HG02798 (cell line): ENCODE measurements at regions not wholly inside any gene's neighbourhood (a gene's known extent, or its start where the extent isn't known, plus 50 kb on each side); places are given as distances from the start of the nearest gene placed in this dataset.
"Not testable (repeated sequence)": the region's sequence is repeated elsewhere in the genome, so short reads cannot be mapped to it uniquely, and the experiment has no call there.

Source experiments
- ATAC-seq: cut with Tn5 transposase; IDR thresholded peaks from one replicate; pipeline ENCODE4 v1.9.1; 2021; ENCODE audit warnings: mild to moderate bottlenecking; ENCODE audit not compliant: unreplicated experiment, poor library complexity

DNA sequence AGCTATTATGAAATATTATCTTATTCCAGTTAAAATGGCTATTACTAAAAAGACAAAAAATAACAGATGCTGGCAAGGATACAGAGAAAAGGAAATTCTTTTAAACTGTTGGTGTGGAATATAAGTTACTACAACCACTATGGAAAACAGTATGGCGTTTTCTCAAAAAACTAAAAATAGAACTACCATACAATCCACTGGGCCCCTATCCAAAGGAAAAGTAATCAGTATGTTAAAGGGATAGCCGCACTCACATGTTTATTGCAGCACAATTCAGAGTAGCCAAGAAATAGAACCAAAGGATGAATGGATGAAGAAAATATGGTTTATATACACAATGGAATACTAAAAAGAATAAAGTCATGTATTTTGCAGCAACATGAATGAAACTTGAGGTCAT lies 303.8 kb upstream of the ECI2 start:
- no peak for ATAC-seq

DNA sequence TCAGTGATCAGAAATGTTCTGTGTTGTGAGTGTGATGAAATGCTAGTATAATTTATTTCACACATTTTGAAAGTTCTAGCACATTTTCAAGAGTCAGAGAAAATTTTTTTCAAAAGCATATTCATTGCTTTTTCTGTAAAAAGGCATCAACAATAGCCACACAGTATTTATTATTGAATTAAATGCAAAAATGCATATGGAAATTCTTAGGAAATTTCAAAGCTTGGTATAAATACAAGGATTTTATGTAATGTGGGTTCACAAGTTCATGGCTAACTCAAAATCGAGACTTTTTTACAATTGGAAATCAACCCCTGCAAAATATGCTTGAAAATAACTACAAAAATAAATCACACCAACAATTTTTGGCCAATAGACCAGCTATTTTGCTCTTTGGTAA lies 302.0 kb upstream of the ECI2 start:
- ATAC-seq: no peak

DNA sequence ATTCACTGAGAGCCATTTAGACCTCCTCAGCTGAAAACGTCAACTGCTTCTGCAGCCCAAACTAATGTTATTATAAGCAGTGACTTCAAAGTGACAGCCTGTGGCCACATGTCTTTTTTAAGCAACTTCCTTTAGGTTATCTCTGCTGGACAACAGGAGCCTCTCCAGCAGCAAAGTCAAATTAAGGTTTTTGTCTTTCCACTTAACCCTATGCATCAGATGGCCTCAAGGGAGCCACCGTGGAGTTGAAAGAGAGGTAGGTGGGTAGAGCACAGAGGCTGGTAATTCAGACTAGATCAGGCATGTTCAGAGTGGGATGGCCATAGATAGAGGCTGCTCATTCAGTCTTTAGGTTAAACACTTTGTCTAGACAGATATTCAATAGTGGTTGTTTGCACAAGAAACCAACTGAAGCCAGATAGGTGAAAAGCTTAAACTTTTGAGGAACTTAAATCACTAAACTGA lies 300.6 kb upstream of the ECI2 start:
- no peak for ATAC-seq

DNA sequence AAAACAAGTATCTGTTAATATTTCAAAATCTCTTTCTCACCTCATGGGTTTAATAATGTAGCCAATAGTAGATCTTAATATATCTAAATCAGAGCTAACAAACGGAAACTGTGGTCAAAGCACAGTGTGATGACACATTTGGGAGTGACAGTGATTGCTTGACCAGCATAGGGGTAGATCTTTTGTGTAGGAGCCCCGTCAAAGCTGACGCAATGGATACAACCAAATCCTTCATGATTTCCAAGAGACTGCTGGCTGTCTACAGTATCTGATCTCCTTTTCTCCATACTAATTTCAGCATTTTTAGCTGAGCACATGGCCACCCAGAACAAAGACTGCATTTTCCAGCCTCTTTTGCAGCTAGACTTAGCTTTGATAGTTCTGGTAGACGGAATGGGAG lies 299.3 kb upstream of the ECI2 start:
- no peak for ATAC-seq

DNA sequence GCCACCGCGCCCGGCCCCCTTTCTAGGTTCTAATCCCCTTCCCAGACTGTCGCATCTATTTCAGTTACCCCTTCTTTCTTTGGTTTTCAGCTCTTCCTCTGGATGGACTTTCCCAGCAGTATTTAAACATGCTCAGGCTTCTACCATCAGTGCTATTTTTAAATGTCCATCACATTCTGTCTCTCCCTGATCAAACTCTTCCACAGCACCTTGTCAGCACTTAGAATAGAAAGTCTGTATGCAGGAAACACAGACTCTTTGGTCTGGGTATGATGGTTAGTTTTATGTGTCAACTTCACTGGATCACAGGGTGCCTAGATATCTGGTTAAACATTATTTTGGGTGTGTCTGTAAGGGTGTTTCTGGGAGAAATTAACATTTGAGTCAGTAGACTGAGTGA lies 297.8 kb upstream of the ECI2 start:
- ATAC-seq: no peak

DNA sequence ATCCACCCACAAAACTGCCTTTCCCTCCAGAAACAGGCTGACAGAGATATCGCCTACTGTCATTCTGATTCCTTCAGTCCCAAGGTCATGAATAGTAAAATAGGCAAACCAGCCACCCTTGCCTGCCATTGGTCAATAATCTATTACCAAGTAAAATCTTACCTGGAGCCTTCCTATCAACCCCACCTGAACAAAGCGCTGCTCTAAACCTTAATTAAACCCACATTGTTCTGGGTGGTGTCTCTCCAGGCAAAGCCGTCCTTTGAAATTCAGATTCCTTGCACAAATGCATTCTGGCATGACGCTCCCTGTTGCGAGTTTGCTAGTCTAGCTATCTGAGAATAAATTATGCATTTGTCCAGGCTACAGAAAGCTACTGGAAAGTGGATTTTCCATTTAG lies 291.6 kb upstream of the ECI2 start:
- ATAC-seq: no peak

DNA sequence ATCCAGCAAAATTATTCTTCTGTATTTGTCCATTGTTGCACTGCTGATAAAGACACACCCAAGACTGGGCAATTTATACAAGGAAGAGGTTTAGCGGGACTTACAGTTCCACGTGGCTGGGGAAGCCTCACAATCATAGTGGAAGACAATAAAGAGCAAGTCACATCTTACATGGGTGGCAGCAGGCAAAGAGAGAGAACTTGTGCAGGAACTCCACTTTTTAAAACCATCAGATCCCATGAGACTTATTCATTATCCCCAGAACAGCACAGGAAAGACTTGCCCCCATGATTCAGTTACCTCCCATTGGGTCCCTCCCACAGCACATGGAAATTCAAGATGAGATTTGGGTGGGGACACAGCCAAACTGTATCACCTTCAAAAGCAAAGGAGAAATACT lies 286.5 kb upstream of the ECI2 start:
- no peak for ATAC-seq

DNA sequence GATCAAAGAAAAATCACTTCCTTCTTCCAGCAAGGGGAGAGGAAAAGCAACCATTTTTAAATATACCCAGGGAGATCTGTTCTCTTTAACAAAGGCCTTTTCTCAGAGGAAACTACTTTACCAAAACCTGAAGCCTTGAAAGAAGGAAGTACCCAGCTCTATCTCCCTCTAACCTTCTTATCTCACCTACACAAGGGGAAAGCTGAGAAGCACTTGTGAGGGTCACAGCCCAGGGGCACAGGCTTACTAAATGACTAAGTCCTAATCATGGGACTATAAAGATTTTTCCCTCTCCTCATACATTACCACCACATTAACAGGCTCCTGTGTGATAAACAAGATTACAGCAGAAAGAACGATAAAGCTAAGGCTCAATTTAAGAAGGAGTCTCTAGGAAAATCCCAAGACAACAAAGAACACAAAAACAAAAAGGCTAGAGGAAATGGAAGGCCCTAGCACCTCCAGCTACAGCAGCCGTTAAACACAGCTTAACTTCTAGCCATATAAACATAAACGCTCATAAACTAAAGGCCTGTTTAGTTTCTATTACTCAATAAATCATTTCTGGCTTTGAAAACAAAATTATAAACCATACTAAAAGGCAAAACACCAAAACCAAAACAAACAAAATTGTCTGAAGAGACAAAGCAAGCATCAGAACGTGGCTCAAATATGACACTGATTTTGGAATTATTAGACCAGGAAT lies 284.9 kb upstream of the ECI2 start:
- no peak for ATAC-seq

DNA sequence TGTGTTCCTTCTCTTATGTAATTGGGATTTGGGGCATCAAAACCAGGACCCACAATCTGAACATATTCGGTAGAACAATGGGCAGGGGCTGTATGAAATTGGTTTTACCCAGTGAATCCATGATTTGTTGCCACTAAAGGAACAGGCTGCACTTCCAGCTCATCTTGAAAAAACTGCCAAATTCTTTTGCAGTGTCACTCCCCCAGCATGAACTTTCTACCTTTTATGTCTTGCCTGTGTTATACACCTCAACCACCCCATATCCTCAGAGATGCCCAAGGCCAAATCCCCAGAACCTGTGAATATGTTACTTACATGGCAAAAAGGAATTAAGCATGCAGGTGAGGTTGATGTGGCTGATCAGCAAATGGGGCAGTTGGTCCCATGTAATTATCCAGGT lies 280.2 kb upstream of the ECI2 start:
- no peak for ATAC-seq

DNA sequence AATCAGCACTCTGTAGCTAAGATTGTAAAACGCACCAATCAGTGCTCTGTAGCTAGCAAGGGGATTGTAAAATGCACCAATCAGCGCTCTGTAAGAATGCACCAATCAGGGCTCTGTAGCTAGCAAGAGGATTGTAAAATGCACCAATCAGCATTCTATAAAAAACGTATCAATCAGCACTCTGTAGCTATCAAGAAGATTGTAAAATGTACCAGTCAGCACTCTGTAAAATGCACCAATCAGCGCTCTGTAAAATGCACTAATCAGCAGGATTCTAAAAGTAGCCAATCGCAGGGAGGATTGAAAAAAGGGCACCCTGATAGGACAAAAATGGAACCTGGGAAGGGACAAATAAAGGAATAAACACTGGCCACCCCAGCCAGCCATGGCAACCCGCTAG lies 278.7 kb upstream of the ECI2 start:
- not testable (repeated sequence) for ATAC-seq

DNA sequence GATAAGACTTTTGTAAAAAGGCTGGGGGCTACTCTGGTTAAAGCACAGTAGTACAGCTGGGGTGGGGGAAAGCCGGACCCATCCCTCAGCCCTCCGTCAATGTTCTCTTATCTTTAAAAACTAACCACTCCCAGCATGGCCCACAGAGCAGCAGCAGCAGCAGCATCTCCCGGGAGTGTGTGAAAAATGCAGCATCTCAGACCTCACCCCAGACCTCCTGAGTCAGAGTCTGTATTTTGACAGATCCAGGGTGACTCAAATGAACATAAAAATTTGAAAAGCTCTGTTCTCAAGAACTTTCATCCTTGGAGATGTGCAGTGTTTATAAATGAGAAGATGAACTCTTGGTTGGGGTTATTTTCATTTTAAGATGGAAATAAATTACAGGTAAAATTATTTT lies 277.7 kb upstream of the ECI2 start:
- ATAC-seq: no peak

DNA sequence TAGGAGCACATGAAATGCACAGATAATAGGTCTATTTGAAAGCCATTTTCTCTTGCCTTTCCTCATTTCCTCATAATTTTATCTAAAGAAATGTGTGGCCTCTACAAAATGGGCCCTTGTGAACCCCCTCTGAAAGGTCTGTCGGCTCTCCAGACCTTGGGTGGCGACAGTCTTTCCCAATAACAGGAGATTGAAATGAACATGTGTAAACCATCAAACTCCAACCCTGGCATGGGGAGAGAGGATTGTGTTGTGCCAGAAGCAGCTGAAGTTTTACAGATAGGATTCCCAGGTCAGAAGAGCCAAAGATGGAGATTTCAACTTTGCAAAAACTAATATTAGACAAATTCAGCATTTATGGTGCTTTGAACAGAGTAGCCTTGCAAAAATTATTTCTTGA lies 277.1 kb upstream of the ECI2 start:
- no peak for ATAC-seq

DNA sequence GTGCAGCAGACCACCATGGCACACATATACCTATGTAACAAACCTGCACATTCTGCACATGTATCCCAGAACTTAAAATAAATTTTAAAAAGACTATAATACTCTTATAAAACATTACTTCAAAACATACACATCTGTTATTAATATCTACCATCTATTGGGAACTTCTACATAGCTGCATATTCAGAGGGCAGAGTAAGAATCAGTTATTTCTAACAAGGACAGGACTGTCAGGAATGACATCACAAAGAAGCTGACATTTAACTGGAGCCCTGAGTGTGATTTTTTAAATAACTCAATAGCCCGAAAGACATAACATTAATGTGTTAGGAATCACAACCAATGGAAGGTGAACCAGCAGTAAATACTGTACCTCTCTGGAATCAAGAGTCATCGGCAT lies 276.7 kb upstream of the ECI2 start:
- no peak for ATAC-seq

DNA sequence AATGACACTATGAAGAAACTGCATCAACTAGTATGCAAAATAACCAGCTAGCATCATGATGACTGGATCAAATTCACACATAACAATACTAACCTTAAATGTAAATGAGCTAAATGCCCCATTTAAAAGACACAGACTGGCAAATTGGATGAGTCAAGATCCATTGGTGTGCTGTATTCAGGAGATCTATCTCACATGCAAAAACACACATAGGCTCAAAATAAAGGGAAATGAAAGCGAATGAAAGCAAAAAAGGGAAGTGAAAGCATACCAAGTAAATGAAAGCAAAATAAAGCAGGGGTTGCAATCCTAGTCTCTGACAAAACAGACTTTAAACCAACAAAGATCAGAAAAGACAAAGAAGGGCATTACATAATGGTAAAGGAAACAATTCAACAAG lies 272.3 kb upstream of the ECI2 start:
- ATAC-seq: not testable (repeated sequence)

DNA sequence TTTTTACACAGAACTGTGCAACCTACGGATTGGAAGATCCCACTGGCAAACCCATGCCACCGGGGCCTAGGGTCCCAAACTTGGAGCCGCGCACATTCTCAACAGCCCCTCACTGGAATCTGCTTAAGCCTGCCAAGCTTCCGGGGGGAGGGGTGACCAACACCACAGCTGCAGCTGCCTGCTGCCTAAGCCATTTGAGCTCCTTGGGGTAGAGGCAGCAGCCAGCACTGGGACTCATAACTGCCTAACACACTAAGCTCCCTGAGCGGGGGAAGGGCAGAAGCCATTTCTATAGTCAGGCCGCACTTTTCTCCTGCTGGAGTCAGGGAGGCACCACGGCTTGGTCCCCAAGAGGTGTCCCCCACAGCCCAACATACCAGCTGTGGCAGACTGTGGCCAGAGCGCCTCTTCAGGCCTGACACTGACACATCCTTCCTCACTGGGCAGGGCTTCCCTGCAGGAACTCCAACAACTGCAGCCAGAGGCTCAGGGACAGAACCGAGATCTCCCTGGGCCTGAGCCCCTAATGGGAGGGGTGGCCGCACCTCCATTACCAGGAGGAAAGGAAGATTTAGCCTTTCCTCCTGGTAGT lies 270.3 kb upstream of the ECI2 start:
- ATAC-seq: no peak

DNA sequence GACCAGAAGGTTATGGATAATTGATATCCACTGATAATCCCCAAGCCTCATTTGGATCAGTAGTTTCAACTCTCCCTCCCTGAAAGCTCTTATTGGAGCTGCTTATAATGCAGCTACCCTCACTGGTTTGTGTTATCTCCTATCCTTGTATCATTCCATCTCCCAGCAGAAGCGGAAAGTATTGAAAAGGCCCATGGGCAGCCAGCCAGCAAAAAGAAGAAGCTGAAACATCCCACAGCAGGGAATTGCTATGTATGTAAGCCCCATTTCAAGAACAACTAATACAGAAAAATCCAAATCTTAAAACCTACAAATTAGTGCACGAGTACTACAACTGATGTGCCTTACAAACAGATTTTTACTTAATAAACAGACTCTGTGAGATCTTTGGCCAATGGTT lies 269.0 kb upstream of the ECI2 start:
- no peak for ATAC-seq

DNA sequence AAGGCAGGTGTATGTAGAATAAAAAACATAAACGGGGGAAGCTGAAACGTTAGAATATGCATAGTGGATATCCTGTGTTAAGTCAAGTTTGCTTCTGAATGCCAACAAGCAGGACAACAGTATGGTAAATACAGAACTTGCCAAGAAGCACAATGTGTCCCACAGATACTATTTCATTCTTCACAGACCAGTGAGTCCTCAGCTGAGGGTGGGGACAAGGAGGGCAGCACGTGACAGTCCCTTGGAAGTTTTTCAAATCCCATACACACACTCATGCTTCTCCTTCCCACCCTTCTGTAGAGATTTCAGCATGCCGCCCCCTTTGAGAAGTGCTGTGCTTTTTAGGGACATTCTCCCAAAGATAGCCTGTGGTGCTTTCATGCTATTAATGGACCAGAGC lies 268.5 kb upstream of the ECI2 start:
- ATAC-seq: no peak

DNA sequence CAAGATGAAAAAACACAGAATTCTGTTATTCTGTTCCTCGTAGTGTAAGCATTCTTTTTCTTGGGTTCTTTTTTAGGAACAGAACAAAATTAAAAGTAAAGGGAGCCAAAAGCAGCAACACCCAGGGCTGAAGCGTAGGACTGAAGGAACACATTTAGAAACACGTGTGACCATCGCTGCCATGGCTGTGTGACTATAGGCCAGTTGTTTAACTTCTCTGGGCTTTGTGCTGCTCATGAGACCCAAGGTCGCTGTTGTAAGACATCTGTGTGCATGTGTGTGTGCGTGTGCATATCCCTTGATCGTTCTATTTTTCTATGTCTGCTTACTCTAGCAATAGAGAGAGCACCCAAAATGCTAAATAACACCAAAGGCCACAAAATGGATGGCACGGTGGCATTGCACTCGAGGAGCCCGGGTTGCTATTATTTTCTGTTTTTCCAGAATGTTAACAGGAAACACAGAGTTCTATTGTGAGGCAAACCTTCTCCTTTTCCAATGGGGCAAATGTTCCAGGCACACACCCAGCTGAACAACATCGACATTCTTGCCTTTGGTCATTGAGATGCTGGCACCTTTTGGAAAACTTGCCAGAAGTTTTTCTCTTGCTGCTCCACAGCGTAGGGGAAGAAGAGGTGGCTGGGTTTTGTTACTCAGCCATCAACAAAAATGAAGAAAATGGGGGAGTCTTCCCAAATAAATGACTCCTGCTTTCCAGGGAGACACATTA lies 267.8 kb upstream of the ECI2 start:
- ATAC-seq: no peak

DNA sequence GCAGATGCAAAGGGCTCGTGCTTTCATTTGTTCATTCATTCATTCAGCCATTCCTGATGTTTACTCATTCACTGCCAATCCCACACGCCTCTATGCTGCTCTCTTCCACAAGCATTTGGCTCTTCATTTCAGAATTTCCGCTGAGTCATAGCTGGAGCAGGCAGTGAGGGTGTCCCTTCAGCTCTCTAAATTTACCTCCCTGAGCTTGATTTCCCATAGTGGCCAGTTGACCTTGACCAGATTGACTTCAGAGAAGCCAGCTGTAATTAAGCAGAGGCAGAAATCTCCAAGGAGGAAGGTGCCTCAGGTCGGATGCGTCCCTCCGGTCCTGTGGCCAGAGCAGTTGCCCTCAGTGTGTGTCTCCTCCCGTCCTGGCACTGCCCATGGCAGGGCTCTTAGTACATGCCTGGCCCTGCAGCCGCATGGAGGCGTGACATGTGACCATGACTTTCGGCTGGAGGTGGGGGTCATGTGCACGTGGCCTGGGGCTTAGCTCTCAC lies 267.2 kb upstream of the ECI2 start:
- no peak for ATAC-seq

DNA sequence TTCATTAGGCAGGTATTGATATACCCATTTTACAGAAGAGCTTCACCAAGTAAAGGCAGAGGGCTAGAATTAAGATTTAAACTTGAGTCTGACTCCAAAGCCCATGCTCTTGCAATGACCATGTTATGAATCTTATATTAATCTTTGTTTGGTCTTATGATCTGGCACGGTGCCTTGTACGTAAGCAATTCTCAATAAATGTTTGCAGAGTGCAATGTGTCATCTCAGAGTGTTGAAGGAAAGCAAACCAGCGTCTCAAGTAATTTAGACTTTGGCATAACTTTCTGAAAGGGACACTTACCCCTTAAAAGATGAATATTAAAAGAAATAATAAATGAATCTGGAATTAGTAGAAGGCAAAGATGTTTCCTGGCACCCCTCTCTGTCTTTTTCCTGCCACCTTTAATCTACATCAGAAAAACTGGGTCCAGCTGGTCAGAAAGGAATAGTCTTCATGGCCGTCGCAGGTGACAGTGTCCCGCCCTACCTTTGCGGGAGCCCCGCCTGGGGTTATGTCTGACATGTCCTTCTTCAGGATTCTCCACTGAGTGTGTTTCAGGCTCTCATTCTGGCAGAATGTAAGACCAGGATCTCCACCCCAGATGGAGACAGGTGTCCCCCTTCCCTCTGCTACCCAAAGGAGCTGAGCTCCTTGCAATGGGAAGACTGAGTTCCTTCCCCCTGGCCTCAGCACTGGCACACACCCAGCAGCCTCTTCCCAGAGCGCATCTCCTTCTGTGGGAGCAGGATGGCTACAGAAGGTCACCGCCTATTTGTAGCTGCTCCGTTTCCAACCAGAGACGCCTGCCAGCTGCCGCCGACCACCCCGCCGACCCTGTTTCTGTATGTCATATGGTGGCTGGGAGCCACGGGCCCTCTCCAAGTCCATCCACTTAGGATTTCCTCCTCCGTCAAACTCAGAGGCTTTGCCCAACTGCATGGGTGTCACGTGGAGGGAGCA lies 266.3 kb upstream of the ECI2 start:
- no peak for ATAC-seq
